GM21447 (cell line): ENCODE measurements at regions not wholly inside any gene's neighbourhood (a gene's known extent, or its start where the extent isn't known, plus 50 kb on each side); places are given as distances from the start of the nearest gene placed in this dataset.

Source experiments
- ATAC-seq: cut with Tn5 transposase; IDR thresholded peaks from one replicate; pipeline ENCODE4 v1.9.1; 2021; ENCODE audit not compliant: unreplicated experiment

DNA sequence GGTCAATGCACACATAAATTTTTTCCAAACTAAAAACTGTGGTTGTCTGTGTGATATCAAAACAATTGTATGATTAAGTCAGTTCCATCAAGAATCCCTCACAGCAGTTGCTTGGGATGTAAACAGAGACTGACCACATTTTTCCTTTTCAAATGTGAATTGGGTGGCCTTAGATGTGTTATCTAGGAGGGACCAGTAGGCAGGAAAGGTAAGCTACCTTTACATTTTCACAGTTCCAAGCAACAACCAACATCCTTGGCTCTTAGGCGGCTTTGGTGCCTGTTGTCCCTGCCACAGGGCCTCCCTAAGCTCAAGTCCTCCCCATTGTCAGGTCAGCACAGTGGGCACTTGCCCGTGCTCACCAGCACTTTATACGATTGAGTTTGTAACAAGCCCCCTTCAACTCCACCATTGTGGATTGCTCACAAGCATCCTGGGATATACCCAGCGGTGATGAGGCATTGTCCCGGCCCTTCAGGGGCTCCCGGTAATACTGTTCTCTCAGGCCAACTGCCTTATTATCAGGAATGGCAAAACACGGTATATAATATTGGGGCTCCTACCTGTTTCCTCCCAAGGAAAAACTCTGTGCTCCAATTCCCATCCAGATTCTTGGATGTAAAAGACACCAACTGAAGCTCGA is 114.9 kb upstream of the ANKRD1 start:
- ATAC-seq = no peak

DNA sequence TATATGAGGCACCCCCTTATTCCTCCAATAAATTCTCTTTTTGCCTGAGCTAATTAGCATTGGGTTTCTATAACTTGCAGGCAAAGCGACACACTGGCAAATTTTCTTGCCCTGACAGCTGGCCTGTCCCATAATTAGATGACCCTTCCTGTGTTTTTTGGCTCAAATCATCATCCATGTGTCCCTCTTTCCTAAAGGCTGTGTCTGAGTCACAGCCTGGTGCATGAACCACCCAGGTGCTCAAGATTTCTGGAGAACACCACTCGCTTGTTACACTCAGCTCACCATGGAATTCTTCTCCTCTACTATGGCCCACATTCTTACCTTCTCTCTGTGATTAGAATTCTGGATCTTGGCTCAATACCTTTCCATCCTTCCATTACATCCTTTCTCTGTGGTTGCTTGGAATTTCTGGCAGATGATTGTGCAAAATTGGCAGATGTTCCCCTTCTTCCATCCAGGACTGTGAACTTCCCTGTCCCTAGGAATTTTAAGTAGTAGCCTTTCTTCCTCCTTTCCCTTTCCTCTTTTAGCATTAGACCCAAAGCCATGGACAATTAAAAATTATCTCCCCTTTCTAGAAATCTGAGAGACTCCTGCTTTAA is 116.0 kb upstream of the ANKRD1 start:
- ATAC-seq = no peak

GRCh38 chr10:91038971-91039370 is 118.1 kb upstream of the ANKRD1 start:
- ATAC-seq = no peak

DNA sequence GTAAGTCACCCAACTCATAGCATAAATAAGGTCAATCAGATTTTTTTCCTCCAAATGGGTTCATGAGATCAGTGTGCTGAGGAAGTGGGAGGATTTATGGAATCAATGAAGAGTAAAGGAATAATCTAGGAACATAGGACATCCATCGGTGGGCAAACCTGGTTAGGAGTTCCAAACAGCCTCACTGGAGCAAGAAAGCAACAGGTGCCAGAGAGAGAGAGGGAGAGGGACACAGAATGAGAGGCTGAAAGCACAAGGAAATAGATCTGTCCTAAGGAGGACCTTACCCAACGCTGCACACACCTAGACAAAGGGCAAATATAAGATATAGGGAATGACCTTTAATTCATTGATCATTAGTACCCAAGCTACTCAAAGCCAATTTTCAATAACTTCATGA is 119.5 kb upstream of the ANKRD1 start:
- no peak for ATAC-seq

DNA sequence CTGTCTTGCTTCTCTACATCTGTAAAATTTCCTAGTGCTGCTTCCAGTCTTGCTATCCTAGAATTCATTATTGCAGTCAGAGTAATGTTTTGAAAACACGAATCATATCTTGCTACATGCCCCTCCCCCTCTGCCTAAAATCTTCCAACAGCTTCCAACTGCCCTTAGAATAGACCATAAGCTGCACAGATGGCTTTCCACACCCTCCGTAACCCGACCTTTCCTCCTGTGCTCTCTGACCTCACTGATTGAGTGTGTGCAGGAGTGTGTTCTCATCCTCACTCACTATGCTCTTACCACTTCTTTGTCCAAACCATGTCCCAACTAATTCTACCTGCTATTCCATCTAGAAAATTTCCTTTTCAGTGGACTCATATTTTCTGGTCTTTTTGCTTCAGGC is 121.2 kb upstream of the ANKRD1 start:
- no peak for ATAC-seq

GRCh38 chr10:91043173-91043910 is 122.5 kb upstream of the ANKRD1 start:
- no peak for ATAC-seq

- no peak for ATAC-seq
These were observed 126.0 kb upstream of the ANKRD1 start for GRCh38 chr10:91046869-91047268.

DNA sequence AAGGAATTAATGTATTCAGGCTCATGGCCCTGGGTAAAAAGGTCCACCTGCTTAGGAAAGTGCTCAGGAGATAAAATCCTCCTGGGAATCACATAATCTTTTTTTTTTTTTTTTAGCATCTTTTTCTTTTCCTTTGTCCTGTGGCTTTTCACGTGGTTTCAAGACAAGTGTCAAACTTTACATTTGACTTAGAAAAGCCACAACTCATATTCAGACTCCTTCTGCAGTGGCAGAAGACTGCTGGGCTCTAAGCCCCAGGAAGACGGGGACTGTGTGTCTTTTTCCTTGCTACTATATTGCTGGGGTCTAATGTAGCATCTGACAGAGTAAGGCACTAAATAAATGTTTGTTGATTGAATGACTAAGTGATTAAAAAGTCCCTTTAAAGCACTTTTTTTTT is 127.5 kb upstream of the ANKRD1 start:
- no peak for ATAC-seq

- no peak for ATAC-seq
These were observed 128.6 kb upstream of the ANKRD1 start for GRCh38 chr10:91049296-91049987.

- no peak for ATAC-seq
These were observed 129.1 kb upstream of the ANKRD1 start for GRCh38 chr10:91049988-91050360.

DNA sequence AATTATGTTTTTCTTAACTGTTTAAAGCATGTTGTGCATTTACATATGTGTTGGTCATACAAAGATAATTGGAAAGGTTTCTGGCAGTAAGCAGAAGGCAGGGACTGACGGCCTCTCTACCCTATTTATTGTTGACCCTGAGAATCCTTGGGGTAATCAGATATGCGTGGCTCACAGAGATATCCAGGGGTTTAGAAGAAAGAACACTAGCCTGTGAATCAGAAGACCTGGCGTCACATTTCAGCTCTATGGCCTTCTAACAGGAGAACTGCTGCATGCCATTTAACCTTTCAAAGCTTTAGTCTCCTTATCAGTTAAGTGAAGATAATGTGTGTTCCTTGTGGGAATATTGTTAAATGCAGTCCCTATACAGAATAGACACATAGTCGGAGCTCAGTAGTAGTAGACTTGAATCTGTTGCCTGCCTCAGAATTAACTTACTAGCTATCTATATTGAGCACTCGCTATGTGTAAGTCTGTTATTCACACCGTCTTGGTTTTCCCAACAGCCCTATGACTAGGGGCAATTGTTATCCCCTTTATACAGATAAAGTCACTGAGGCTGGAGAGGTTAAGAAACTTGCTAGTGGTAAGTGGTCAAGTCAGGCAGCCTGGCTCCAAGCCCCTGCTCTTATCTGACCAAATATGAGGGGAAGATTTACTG is 129.6 kb upstream of the ANKRD1 start:
- ATAC-seq = no peak

GRCh38 chr10:91051829-91052228 is 130.9 kb upstream of the ANKRD1 start:
- no peak for ATAC-seq

DNA sequence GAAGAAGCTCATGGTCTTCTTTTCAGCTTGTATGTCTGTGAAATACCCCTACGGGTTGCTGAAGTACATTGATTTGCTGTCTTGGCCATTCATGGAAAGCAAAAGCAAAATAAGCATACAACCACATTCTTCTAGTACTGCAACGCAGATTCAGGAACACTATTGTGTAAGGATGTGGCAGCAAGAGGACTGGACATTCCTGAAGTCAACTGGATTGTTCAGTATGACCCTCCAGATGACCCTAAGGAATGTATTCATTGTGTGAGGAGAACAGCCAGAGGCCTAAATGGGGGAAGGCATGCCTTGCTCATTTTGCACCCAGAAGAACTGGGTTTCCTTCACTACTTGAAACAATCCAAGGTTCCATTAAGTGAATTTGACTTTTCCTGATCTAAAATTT is 133.4 kb upstream of the ANKRD1 start:
- ATAC-seq = no peak

DNA sequence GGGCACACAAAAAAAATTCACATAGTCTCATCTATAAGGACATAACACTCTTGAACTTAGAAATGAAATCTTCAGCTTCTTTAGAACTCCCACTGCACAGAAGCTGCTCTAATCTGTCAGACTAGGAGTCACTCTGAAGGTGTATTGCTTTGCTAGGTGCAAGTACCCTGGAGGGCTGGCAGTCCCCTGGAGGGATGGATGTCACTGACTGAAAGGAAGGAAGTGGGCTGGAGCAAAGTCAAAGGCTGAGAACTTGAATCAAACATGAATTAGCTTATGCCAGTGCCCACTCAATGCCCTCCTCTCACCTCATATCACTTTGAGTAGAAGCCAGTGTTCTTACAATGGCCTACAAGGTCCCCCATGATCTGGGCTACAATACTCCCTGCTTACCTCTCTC is 140.3 kb upstream of the ANKRD1 start:
- no peak for ATAC-seq

DNA sequence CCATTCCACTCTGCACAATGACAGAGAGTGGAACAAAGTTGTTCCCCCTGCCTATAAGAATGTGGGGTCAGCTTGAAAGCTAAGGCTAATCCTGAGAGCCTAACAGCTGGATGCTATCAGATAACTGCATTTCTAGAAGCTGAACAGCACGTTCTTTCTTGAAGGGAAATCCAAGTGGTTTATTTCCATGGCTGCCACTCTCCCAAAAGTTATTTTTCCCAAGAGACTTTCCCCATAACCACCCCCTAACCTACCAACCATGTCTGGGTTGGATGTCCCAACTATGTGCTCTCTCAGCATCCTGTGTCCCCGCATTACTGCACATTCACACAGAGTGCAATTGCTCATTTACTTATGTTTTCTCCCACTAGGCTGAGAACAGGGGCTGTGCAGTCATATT is 140.7 kb upstream of the ANKRD1 start:
- ATAC-seq = no peak

DNA sequence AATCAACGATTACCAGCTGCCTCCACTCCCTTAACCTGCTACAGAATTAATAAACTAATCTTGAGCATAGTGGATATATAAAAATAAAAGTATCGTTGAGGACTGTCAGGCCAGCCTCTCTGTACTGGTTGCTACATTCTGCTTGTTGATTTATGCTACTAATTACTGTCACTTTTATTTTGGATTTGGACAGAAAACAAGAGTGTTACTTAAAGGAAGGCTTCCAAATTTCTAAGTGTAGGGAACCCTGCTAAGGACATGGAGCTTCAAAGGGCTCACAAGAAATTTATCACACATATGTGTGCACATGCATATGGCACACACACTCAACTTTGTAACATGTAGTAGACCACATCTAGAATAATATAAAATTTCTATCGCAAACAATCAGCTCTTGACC is 141.2 kb upstream of the ANKRD1 start:
- no peak for ATAC-seq

DNA sequence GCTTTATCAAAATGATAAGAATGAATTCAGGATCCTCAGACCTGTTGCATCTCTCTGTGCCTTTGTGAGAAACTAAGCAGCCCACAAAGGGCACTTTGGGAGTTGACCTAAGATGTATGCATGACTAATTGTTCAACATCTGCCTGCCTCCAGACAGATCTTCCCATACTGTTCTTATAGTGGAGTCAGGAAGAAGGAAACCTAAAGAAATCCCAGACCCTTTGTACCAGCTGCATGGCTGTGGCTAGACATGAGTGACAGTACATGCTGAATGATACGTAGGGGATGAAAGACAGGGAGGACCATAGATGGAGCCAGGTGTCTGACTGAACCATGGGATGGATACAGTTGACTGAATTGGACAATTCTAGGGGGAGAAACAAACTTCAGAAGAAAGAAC is 148.7 kb upstream of the PCGF5 start:
- no peak for ATAC-seq

- no peak for ATAC-seq
These were observed 147.0 kb upstream of the PCGF5 start for GRCh38 chr10:91073286-91073979.

DNA sequence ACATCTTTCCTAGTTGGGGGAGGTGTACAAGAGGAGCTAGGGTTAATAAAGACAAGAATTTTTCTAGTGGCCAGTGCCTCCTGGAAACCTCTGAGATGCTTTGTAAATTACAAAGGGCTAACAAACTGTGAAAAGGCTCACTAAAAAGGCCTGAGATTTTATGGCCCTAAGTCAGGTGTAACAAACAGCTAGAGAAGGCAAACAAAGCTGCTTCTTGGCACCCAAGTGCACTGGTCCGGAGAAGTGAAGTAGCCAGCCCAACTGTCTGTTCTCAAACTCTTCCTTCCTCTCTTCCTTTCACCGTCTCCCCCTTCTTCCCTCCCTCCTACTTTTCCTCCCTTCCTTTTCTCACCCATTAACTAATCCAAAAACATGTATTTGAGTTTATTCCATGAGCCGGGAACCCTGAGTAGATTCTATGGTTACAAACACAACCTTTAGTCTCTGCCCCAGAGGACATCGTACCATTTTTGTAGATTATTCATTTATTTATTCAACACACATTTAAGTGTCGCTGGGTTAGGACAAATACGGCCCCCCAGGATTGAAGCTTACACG is 143.4 kb upstream of the PCGF5 start:
- no peak for ATAC-seq

DNA sequence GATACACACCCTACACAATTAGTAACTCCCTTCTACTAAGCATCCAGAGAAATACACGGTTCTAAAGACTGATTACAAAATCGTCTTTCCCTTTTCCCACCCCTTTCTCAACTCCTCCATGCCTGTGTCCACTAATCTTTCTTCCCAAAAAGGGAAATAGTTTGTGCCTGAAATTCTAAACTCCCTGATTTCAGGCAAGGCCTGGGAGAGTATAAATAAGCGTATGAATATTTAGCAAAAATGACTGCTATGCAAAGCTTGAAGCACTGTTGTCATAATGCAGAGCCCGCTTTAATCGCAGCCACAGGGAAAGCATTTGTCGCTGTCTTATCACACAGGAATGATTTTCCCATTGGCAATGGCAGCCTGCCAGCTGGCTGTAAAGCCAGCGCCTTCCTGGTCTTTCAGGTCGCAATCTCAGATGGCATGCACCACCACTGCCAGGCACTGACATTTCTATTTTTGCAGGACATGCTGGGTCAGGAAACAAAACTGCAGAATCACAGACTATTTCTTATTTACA is 142.9 kb upstream of the PCGF5 start:
- ATAC-seq = no peak
